Keratinocyte (primary cell): ENCODE measurements at regions not wholly inside any gene's neighbourhood (a gene's known extent, or its start where the extent isn't known, plus 50 kb on each side); places are given as distances from the start of the nearest gene placed in this dataset.
"Not testable (repeated sequence)": the region's sequence is repeated elsewhere in the genome, so short reads cannot be mapped to it uniquely, and the experiment has no call there.

Experiments
- DNase-seq: peaks from one replicate; pipeline ENCODE4 v3.0.0-alpha.2; 2011; ENCODE audit warnings: low read depth, missing footprints, low spot score
- FAIRE-seq: peaks from 2 replicates; lab custom pipeline; 2011; peaks lifted over from hg19 to GRCh38; lab: Jason Lieb, UNC
- H2AFZ ChIP-seq: 2 replicates; pipeline ENCODE4 v1.6.0; 2012; ENCODE audit warnings: low read length, control low read depth, inconsistent platforms; ENCODE audit not compliant: control insufficient read depth
- H3K27ac ChIP-seq: 2 replicates; pipeline ENCODE4 v1.5.1; 2011; ENCODE audit warnings: low read length; ENCODE audit not compliant: control insufficient read depth, insufficient read depth
- H3K27me3 ChIP-seq: 3 replicates; pipeline ENCODE4 v1.6.0; 2011; ENCODE audit warnings: low read length; ENCODE audit not compliant: control insufficient read depth, insufficient read depth; ENCODE audit errors: extremely low read depth
- H3K36me3 ChIP-seq, 2 experiments: 2 replicates in 1 of 2; 3 replicates in 1 of 2; pipeline ENCODE4 v1.5.1; 2011; ENCODE audit warnings: low read length in 2 of 2, mild to moderate bottlenecking in 1 of 2; ENCODE audit not compliant: control insufficient read depth in 2 of 2, insufficient read depth in 2 of 2; ENCODE audit errors: extremely low read depth in 1 of 2
- H3K4me1 ChIP-seq: 3 replicates; pipeline ENCODE4 v1.5.1; 2011; ENCODE audit warnings: low read length; ENCODE audit not compliant: control insufficient read depth, insufficient read depth; ENCODE audit errors: extremely low read depth
- H3K4me2 ChIP-seq: 3 replicates; pipeline ENCODE4 v1.6.0; 2011; ENCODE audit warnings: low read depth, low read length; ENCODE audit not compliant: control insufficient read depth, insufficient read depth; ENCODE audit errors: extremely low read depth
- H3K4me3 ChIP-seq, 3 experiments: fragments of 200-600 bp in 1 of 3; sonication (generic) in 1 of 3; 2 replicates in 2 of 3; 3 replicates in 1 of 3; pipeline ENCODE4 v1.5.1; 2011 to 2016; ENCODE audit warnings: low read length in 3 of 3, mild to moderate bottlenecking in 3 of 3, control low read depth in 2 of 3, inconsistent platforms in 1 of 3, low read depth in 1 of 3, mixed read lengths in 1 of 3, mixed run types in 1 of 3, moderate library complexity in 1 of 3; ENCODE audit not compliant: control insufficient read depth in 2 of 3, insufficient read depth in 2 of 3; ENCODE audit errors: extremely low read depth in 1 of 3
- H3K79me2 ChIP-seq: 2 replicates; pipeline ENCODE4 v1.6.0; 2012; ENCODE audit warnings: low read length; ENCODE audit not compliant: control insufficient read depth, insufficient read depth
- H3K9ac ChIP-seq: 3 replicates; pipeline ENCODE4 v1.6.0; 2011; ENCODE audit warnings: low read length; ENCODE audit not compliant: control insufficient read depth, insufficient read depth; ENCODE audit errors: extremely low read depth
- H3K9me1 ChIP-seq: 3 replicates; pipeline ENCODE4 v1.6.0; 2011; ENCODE audit warnings: low read length; ENCODE audit not compliant: control insufficient read depth, insufficient read depth; ENCODE audit errors: extremely low read depth
- H3K9me3 ChIP-seq: 2 replicates; pipeline ENCODE4 v1.5.1; 2012; ENCODE audit warnings: low read depth, low read length; ENCODE audit not compliant: control insufficient read depth
- H4K20me1 ChIP-seq: 3 replicates; pipeline ENCODE4 v1.6.0; 2011; ENCODE audit warnings: low read length; ENCODE audit not compliant: control insufficient read depth, insufficient read depth; ENCODE audit errors: extremely low read depth
- EZH2 ChIP-seq: IDR thresholded peaks from one replicate; pipeline ENCODE4 v1.6.1; 2012; ENCODE audit warnings: inconsistent platforms, mild to moderate bottlenecking, low read length, moderate library complexity
- dilution Hi-C: fragments of 300-500 bp; cut with MboI; formaldehyde crosslinking; loops from one replicate; pipeline ENCODE4 v1.7.0; 2020; ENCODE audit warnings: low sequenced_read_pairs; ENCODE audit not compliant: extremely low pct_ligation_motif_present
- TF ChIP-seq, protein P1 (sequence below), 3 experiments: IDR thresholded peaks in 1 of 3; conservative IDR thresholded peaks in 1 of 3; optimal IDR thresholded peaks in 1 of 3; 2 replicates in 2 of 3; 3 replicates in 1 of 3; pipeline versions ENCODE3 to v1.5.1; 2011; ENCODE audit warnings: low read length in 3 of 3, mild to moderate bottlenecking in 3 of 3, moderate library complexity in 2 of 3, control low read depth in 1 of 3, inconsistent platforms in 1 of 3; ENCODE audit not compliant: insufficient read depth in 2 of 3; ENCODE audit errors: extremely low read depth in 1 of 3

DNA sequence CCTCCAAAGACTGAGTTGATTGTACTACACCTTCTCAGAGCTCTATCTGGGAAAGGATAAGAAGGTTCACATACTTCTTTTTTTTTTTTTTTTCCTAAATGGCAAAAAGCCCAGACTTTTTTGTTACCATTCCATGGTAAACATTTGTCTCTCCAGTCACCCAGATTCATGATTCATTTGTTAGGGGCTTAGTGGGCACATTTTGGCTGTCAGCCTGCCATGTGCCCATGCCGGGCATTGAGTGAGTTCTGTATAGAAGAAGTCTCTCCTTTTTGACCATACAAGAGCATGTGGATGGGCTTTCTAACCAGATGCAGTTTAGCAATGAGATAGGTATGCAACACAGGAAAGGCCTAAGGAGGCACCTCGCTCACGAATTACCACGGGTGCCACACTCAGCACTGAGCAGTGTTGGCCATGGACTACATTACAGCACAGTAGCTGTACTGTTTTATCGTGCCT is 447.5 kb upstream of the HSF2 start:
- H2AFZ ChIP-seq, result peak overlapping the region; percentile 83
- peak; percentile 65 for FAIRE-seq
- H3K36me3 ChIP-seq, result no peaks in the 10 kb centered on the region
- peaks cover 6% of the 10 kb centered on the region for H3K4me1 ChIP-seq
- H3K4me3 ChIP-seq, result no peak overlapping the region
- H3K27ac ChIP-seq, result no peak overlapping the region
- no peak overlapping the region for H3K9ac ChIP-seq
- peak; percentile 9 for DNase-seq
- H4K20me1 ChIP-seq, result no peaks in the 10 kb centered on the region
- H3K79me2 ChIP-seq, result no peaks in the 10 kb centered on the region
- TF ChIP-seq, protein P1, sequence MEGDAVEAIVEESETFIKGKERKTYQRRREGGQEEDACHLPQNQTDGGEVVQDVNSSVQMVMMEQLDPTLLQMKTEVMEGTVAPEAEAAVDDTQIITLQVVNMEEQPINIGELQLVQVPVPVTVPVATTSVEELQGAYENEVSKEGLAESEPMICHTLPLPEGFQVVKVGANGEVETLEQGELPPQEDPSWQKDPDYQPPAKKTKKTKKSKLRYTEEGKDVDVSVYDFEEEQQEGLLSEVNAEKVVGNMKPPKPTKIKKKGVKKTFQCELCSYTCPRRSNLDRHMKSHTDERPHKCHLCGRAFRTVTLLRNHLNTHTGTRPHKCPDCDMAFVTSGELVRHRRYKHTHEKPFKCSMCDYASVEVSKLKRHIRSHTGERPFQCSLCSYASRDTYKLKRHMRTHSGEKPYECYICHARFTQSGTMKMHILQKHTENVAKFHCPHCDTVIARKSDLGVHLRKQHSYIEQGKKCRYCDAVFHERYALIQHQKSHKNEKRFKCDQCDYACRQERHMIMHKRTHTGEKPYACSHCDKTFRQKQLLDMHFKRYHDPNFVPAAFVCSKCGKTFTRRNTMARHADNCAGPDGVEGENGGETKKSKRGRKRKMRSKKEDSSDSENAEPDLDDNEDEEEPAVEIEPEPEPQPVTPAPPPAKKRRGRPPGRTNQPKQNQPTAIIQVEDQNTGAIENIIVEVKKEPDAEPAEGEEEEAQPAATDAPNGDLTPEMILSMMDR (optimal IDR thresholded peaks at IDR 0.05 in 1 of 3, IDR thresholded peaks at IDR 0.05 in 1 of 3, conservative IDR thresholded peaks at IDR 0.05 in 1 of 3; ENCODE audit: extremely low read depth in 1 of 3, insufficient read depth in 2 of 3, low read length in 3 of 3), result no peak
- TF ChIP-seq EZH2, result no peak
- H3K9me3 ChIP-seq, result no peaks in the 10 kb centered on the region
- no peaks in the 10 kb centered on the region for H3K9me1 ChIP-seq
- dilution Hi-C loops, result no loop called here
- peak overlapping the region; percentile 2 for H3K4me2 ChIP-seq
- no peaks in the 10 kb centered on the region for H3K27me3 ChIP-seq

DNA sequence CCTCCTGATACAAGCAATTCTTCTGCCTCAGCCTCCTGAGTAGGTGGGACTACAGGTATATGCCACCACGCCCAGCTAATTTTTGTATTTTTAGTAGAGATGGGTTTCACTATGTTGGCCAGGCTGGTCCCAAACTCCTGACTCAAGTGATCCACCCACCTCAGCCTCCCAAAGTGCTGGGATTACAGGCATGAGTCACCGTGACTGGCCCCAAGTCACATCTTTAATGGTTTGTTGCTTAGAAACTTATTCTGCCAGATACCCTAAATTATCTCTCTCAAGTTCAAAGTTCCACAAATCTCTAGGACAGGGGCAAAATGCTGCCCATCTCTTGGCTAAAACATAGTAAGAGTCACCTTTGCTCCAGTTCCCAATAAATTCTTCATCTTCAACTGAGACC is 444.1 kb upstream of the HSF2 start:
- H3K36me3 ChIP-seq, H3K4me2 ChIP-seq, DNase-seq, H3K79me2 ChIP-seq, H3K9me1 ChIP-seq, H2AFZ ChIP-seq, H3K9ac ChIP-seq, H3K27me3 ChIP-seq, H3K4me1 ChIP-seq, FAIRE-seq, dilution Hi-C loops, H3K9me3 ChIP-seq, H4K20me1 ChIP-seq, H3K27ac ChIP-seq, H3K4me3 ChIP-seq: not testable (repeated sequence)

DNA sequence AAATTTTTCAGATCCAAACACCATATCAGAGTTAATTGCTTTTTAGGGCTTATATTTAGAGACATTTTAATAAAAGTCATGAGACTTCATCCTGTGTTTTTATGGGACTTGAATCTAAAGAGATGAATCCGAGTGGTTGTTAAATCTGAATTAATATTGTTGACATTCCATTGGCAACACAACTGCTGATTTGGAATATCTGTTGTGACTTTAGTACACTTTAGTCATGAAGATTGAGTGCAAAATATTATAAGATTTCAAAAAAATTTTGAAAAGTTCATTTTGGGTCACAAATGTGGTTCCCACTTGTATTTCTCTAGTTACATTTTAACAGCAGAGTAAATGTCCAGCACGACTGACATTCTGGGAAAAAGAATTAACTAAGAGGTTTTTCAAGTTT is 442.7 kb upstream of the HSF2 start:
- TF ChIP-seq EZH2, result no peak
- TF ChIP-seq, protein P1 (optimal IDR thresholded peaks at IDR 0.05 in 1 of 3, IDR thresholded peaks at IDR 0.05 in 1 of 3, conservative IDR thresholded peaks at IDR 0.05 in 1 of 3; ENCODE audit: extremely low read depth in 1 of 3, insufficient read depth in 2 of 3, low read length in 3 of 3), result no peak
- no peaks in the 10 kb centered on the region for H3K27me3 ChIP-seq
- H3K79me2 ChIP-seq, result no peaks in the 10 kb centered on the region
- H3K36me3 ChIP-seq, result no peaks in the 10 kb centered on the region
- dilution Hi-C loops, result no loop called here
- no peak overlapping the region for H3K4me2 ChIP-seq
- no peak overlapping the region for H3K27ac ChIP-seq
- DNase-seq (no peak), FAIRE-seq (no peak)
- no peak overlapping the region for H2AFZ ChIP-seq
- H4K20me1 ChIP-seq, result no peaks in the 10 kb centered on the region
- H3K9ac ChIP-seq, result no peak overlapping the region
- H3K4me1 ChIP-seq, result peaks cover 4% of the 10 kb centered on the region
- H3K4me3 ChIP-seq, result no peak overlapping the region
- H3K9me3 ChIP-seq, result no peaks in the 10 kb centered on the region
- no peaks in the 10 kb centered on the region for H3K9me1 ChIP-seq
